AG04449 (cell line): ENCODE measurements at regions not wholly inside any gene's neighbourhood (a gene's known extent, or its start where the extent isn't known, plus 50 kb on each side); places are given as distances from the start of the nearest gene placed in this dataset.

Experiments used
- CTCF ChIA-PET: fragments of 350-600 bp; formaldehyde crosslinking; extraction: SDS; loops from one replicate; lab custom pipeline; 2021; ENCODE audit warnings: antibody characterized with exemption; lab: Yijun Ruan, JAX
- POLR2A ChIA-PET: fragments of 400-600, 350-600 bp; formaldehyde crosslinking; extraction: SDS; loops from one replicate; lab custom pipeline; 2020; ENCODE audit warnings: antibody characterized with exemption, inconsistent platforms; lab: Yijun Ruan, JAX
- DNase-seq: peaks from one replicate; pipeline ENCODE4 v3.0.0-alpha.2; 2010; ENCODE audit warnings: low read depth, low spot score
- H3K4me3 ChIP-seq: 2 replicates; pipeline ENCODE4 v1.5.1; 2011; ENCODE audit warnings: low read depth, mild to moderate bottlenecking, control low read depth, low read length
- TF ChIP-seq, protein P1 (sequence below): IDR thresholded peaks from one replicate; pipeline ENCODE4 v1.5.1; 2011; ENCODE audit warnings: mild to moderate bottlenecking, moderate library complexity, low read length, control low read depth, inconsistent platforms; ENCODE audit not compliant: insufficient read depth; ENCODE audit errors: missing control alignments

DNA sequence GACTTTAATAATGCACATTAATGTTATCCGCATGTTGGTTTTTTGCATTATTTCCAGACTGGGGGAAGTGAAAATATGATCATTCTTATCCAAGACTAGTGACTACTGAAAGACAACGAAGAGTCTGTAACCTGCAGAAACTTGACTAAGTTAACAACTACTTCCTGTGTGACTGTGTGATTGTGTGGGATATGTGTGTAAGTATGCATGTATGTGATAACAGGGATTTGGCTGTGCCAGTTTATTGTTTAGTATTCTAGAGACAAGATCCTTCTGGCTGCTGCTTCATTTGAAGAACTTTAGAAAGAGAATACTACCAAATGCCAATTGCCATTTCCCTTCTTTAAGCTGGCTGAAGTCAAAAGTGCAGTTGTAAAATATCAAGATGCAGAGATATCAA is 375.7 kb upstream of the PRR16 start:
- TF ChIP-seq, protein P1, sequence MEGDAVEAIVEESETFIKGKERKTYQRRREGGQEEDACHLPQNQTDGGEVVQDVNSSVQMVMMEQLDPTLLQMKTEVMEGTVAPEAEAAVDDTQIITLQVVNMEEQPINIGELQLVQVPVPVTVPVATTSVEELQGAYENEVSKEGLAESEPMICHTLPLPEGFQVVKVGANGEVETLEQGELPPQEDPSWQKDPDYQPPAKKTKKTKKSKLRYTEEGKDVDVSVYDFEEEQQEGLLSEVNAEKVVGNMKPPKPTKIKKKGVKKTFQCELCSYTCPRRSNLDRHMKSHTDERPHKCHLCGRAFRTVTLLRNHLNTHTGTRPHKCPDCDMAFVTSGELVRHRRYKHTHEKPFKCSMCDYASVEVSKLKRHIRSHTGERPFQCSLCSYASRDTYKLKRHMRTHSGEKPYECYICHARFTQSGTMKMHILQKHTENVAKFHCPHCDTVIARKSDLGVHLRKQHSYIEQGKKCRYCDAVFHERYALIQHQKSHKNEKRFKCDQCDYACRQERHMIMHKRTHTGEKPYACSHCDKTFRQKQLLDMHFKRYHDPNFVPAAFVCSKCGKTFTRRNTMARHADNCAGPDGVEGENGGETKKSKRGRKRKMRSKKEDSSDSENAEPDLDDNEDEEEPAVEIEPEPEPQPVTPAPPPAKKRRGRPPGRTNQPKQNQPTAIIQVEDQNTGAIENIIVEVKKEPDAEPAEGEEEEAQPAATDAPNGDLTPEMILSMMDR = no peak
- no peak overlapping the region for H3K4me3 ChIP-seq
- ChIA-PET CTCF (no interaction called here), POLR2A (no interaction called here)
- no peak for DNase-seq

DNA sequence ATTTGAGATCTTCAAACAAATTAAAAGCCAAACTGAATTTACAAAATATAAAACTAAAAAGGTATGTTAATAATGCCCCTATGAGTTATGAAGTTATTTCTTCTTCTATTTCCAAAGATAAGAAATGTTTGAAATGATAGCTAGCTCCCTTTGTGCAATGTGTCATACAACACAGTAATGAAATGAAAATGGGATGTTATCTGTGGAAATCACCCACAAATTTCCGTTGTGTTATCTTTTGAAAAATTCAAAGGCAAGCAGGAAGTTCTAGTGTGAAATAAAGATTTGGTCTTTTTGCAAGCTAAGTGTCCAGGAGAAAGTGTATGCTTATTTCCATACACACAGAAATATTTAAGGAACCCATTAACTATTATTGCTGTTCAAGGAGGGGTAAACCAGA is 375.3 kb upstream of the PRR16 start:
- ChIA-PET POLR2A (no interaction called here), CTCF (no interaction called here)
- DNase-seq = no peak
- TF ChIP-seq, protein P1 = no peak
- no peak overlapping the region for H3K4me3 ChIP-seq

DNA sequence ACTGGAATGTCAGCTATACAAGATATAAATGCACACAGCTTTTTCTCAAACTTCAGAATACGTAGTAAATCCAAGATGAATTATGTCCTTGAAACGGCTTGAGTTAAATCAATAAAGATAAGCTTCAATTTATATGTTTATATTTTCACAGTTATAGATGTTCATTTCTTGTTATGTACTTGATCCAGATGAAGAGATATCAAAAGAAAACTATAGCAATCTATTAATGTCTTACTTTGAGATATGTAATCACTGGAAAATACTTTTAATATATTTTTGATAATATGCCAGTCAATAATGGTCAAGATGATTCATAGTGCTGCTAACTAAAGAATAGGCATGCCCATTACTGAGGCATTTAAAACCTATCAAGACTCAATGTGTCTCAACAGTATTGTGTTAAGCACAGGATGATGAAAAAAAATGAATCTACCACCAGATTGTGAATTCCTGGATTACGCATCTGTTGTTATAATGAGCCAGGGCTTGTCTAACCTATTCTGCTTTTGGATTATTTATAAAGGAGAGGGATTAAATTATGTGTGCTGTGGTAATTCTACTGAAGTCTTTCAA is 372.6 kb upstream of the PRR16 start:
- DNase-seq = no peak
- TF ChIP-seq, protein P1 = no peak
- no peak overlapping the region for H3K4me3 ChIP-seq
- POLR2A ChIA-PET = no interaction called here
- CTCF ChIA-PET = no interaction called here

DNA sequence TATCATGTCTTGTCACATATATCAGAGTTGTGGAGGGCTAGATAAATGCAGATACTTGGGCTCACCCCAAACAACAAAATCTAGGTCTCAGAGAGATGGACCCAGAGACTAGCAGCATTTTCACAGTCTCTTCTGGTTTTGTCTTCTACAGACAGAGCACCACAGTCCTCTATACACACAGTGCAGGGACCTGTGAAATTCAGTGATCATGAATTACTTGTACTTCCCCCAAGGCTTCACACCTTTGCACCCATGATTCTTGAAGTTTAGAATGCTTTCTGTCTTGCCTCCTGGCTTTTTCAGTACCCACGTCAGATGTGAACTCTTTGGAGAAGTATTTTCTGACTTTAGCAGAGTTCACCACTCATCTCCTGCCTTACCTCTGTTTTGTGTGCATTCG is 371.5 kb upstream of the PRR16 start:
- no peak for DNase-seq
- no peak overlapping the region for H3K4me3 ChIP-seq
- TF ChIP-seq, protein P1 = no peak
- POLR2A ChIA-PET = no interaction called here
- CTCF ChIA-PET = no interaction called here

DNA sequence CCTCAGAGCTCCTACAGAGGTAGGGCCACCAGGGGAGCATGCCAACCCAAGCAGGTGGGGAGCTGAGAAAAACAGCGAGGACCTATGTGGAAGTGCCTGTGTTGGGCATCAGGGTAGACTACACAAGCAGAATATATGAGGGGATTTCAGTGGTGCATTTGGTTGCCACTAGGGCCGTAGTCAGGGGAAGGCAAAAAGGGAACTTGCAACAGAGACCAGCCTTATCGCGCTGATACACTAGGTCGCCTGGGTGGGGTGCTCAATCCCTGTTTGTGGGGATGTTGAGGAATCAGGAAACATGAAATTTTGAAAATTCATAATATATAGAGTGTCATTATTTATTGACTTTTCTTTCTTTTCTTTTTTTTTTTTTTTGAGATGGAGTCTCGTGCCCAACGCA is 370.9 kb upstream of the PRR16 start:
- ChIA-PET POLR2A (no interaction called here), CTCF (no interaction called here)
- no peak for DNase-seq
- H3K4me3 ChIP-seq = no peak overlapping the region
- TF ChIP-seq, protein P1 = no peak

DNA sequence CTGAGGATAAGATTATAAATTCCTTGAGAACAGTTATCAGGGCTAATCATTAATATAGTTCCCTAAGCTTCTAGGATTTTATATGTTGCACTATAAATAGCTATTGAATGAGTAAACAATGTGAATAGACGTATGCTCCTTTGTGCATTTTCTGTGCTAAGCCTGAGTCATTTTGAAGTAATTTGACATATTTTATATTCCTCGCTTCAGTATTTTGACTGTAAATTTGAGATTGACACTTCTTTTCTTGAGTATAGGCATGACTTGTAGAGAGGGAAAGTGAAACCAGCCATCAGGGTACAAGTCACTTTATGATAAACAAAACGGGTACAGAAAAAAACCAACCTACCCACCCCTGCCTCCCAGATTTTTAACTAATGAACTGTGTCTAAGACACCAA is 367.7 kb upstream of the PRR16 start:
- TF ChIP-seq, protein P1 = no peak
- DNase-seq = no peak
- ChIA-PET POLR2A (no interaction called here), CTCF (no interaction called here)
- H3K4me3 ChIP-seq = no peak overlapping the region
